ENCODE measurements at regions not wholly inside any gene's neighbourhood (a gene's known extent, or its start where the extent isn't known, plus 50 kb on each side); places are given as distances from the start of the nearest gene placed in this dataset.

GRCh38 chr1:57949168-57949567 is 525.3 kb upstream of the DAB1 start:
- Histone ChIP-seq H2AFZ (ENCODE audit: insufficient read depth, low read depth, low read length, poor library complexity, severe bottlenecking) (no peak overlapping the region), H3K27me3 (replicated peaks in 1 of 4; ENCODE audit: control extremely low read depth in 1 of 4, control insufficient read depth in 3 of 4, insufficient read depth in 4 of 4, low read length in 3 of 4) (no peaks in the 10 kb centered on the region), H4K20me1 (ENCODE audit: control insufficient read depth, insufficient read depth, low read length, poor library complexity, severe bottlenecking) (no peaks in the 10 kb centered on the region), H3K4me2 (replicated peaks; ENCODE audit: low read depth, low read length, poor library complexity, severe bottlenecking) (no peak overlapping the region), H3K9ac (ENCODE audit: low read length) (no peak overlapping the region), H3K9me3 (ENCODE audit: control extremely low read depth in 1 of 3, control insufficient read depth in 2 of 3, insufficient read depth in 1 of 3, low read length in 2 of 3) (no peaks in the 10 kb centered on the region), H3K36me3 (replicated peaks in 1 of 2; ENCODE audit: control extremely low read depth in 1 of 2, control insufficient read depth in 1 of 2, extremely low read depth in 1 of 2, insufficient read depth in 2 of 2, low read length in 1 of 2) (no peaks in the 10 kb centered on the region), H3K79me2 (ENCODE audit: control insufficient read depth, insufficient read depth, low read length) (no peaks in the 10 kb centered on the region), H3K4me1 (ENCODE audit: control insufficient read depth in 2 of 2, insufficient read depth in 2 of 2, low read length in 2 of 2) (no peaks in the 10 kb centered on the region), H3K4me3 (ENCODE audit: control extremely low read depth in 1 of 5, extremely low read depth in 1 of 5, insufficient read depth in 1 of 5, low read depth in 2 of 5, low read length in 4 of 5) (no peak overlapping the region), H3K27ac (ENCODE audit: low read length in 2 of 2) (no peak overlapping the region)
- no peak for DNase-seq
- no CpG with 5 or more reads among the region's 2 CpGs for WGBS (ENCODE audit: insufficient coverage)
- POLR2A ChIA-PET: no interaction called here
- no peaks in the 10 kb centered on the region for H3K4me1 Mint-ChIP-seq
- no peak overlapping the region for H3K27ac Mint-ChIP-seq
- no peaks in the 10 kb centered on the region for H3K27me3 Mint-ChIP-seq
- CTCF ChIA-PET: no interaction called here
- no peak for ATAC-seq (ENCODE audit: low read depth)
- intact Hi-C loops (cut with micrococcal nuclease): no loop called here
- TF ChIP-seq, protein P1, sequence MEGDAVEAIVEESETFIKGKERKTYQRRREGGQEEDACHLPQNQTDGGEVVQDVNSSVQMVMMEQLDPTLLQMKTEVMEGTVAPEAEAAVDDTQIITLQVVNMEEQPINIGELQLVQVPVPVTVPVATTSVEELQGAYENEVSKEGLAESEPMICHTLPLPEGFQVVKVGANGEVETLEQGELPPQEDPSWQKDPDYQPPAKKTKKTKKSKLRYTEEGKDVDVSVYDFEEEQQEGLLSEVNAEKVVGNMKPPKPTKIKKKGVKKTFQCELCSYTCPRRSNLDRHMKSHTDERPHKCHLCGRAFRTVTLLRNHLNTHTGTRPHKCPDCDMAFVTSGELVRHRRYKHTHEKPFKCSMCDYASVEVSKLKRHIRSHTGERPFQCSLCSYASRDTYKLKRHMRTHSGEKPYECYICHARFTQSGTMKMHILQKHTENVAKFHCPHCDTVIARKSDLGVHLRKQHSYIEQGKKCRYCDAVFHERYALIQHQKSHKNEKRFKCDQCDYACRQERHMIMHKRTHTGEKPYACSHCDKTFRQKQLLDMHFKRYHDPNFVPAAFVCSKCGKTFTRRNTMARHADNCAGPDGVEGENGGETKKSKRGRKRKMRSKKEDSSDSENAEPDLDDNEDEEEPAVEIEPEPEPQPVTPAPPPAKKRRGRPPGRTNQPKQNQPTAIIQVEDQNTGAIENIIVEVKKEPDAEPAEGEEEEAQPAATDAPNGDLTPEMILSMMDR (IDR thresholded peaks at IDR 0.05): no peak
- no peaks in the 10 kb centered on the region for H3K9me3 Mint-ChIP-seq (ENCODE audit: insufficient read depth)
- no peak overlapping the region for H3K4me3 Mint-ChIP-seq

- H3K4me3 Mint-ChIP-seq: no peak overlapping the region
- Histone ChIP-seq H3K4me3 (ENCODE audit: control extremely low read depth in 1 of 5, extremely low read depth in 1 of 5, insufficient read depth in 1 of 5, low read depth in 2 of 5, low read length in 4 of 5) (no peak overlapping the region), H3K79me2 (ENCODE audit: control insufficient read depth, insufficient read depth, low read length) (no peaks in the 10 kb centered on the region), H3K27ac (ENCODE audit: low read length in 2 of 2) (no peak overlapping the region), H3K9me3 (ENCODE audit: control extremely low read depth in 1 of 3, control insufficient read depth in 2 of 3, insufficient read depth in 1 of 3, low read length in 2 of 3) (peaks cover 0 to 2% (median 1%) of the 10 kb centered on the region in 3 donors), H4K20me1 (ENCODE audit: control insufficient read depth, insufficient read depth, low read length, poor library complexity, severe bottlenecking) (no peaks in the 10 kb centered on the region), H3K36me3 (replicated peaks in 1 of 2; ENCODE audit: control extremely low read depth in 1 of 2, control insufficient read depth in 1 of 2, extremely low read depth in 1 of 2, insufficient read depth in 2 of 2, low read length in 1 of 2) (no peaks in the 10 kb centered on the region), H3K4me1 (ENCODE audit: control insufficient read depth in 2 of 2, insufficient read depth in 2 of 2, low read length in 2 of 2) (no peaks in the 10 kb centered on the region), H2AFZ (ENCODE audit: insufficient read depth, low read depth, low read length, poor library complexity, severe bottlenecking) (no peak overlapping the region), H3K4me2 (replicated peaks; ENCODE audit: low read depth, low read length, poor library complexity, severe bottlenecking) (no peak overlapping the region), H3K27me3 (replicated peaks in 1 of 4; ENCODE audit: control extremely low read depth in 1 of 4, control insufficient read depth in 3 of 4, insufficient read depth in 4 of 4, low read length in 3 of 4) (no peaks in the 10 kb centered on the region), H3K9ac (ENCODE audit: low read length) (no peak overlapping the region)
- H3K9me3 Mint-ChIP-seq (ENCODE audit: insufficient read depth): peaks cover 1% of the 10 kb centered on the region
- no peak overlapping the region for H3K27ac Mint-ChIP-seq
- TF ChIP-seq, protein P1 (IDR thresholded peaks at IDR 0.05): no peak
- TF ChIP-seq EZH2 (IDR thresholded peaks at IDR 0.05; ENCODE audit: borderline replicate concordance, insufficient read depth, low read depth, low read length, poor library complexity, severe bottlenecking): no peak
- CTCF ChIA-PET: no interaction called here
- POLR2A ChIA-PET: no interaction called here
- no peaks in the 10 kb centered on the region for H3K27me3 Mint-ChIP-seq
- 76% methylated on average over 3 of the region's 6 CpGs for WGBS (ENCODE audit: insufficient coverage)
- intact Hi-C loops (cut with micrococcal nuclease): no loop called here
- ATAC-seq (ENCODE audit: low read depth): no peak
- H3K4me1 Mint-ChIP-seq: no peaks in the 10 kb centered on the region
- no peak for DNase-seq
These were observed 523.6 kb upstream of the DAB1 start for GRCh38 chr1:57947471-57947870.
